Activated CD4-positive, alpha-beta T cell treated with anti-CD3 and anti-CD28 coated beads, Interleukin-2, amount 50 U/mL, for 16 hours (primary cell): ENCODE measurements at regions not wholly inside any gene's neighbourhood (a gene's known extent, or its start where the extent isn't known, plus 50 kb on each side); places are given as distances from the start of the nearest gene placed in this dataset.
A peak's percentile ranks its signal among the peaks of the same experiment; 100 is the strongest.

Source experiments
- DNase-seq: peaks from one replicate; pipeline ENCODE4 v3.0.0-alpha.2; 2020

DNA sequence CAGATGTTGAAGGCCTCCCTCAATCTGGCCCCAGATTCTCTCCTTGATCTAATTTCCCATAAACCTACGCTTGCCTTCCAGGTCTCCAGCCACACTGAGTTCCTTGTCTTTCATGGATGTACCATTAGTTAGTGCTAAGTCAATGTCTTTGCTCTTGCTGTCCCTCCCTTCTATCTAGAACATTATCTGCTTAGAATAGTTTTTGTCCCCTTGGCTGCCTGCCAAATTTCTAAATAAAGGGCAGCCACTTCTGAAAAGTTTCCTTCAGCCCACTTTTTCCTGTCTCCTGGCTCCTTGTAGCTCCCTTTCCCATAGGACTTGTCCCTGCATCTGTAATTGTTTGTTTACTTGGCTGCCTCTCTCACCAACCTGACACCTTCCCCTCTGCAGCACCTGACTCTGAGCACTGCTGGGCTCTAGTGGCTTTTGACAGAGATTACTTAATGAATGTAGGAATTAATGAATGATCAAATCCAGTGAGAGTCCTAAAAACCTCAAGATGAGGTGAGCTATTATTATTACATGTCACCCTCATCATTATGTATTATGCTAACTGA lies 58.3 kb downstream of the CXCL12 start:
- DNase-seq, result no peak

DNA sequence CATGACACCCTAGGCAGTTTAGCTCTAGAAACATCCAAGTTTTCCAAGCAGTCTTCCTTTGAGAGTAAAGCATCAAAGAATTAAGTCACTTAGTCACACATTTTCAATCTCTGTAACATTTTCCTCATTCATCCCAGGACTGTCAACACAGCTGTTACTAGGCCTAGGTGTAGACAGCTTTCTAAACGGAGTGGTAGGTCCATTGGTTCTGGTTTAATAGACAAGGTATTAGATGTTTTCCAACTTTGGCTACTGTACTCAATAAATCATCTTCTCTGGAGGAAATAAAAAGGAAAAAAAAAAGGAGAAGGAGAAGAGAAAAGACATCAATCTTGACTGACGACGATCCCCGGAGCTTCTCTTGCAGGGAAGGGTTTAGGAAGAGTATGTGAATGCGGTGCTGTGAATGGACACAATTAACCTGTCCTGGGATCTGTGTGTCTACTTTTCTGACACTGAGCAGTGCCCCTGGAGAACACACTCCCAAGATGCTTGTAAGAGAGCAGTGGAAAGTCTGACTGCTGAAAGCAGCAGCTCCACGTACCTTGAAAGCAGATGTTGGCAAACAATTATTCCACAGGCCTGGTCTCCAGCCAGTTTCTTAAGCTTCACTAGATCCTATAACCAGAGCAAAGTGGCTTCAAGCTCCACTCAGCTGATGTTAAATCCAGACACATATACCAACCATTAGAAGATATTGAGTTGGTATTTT lies 59.1 kb downstream of the CXCL12 start:
- DNase-seq, result no peak

DNA sequence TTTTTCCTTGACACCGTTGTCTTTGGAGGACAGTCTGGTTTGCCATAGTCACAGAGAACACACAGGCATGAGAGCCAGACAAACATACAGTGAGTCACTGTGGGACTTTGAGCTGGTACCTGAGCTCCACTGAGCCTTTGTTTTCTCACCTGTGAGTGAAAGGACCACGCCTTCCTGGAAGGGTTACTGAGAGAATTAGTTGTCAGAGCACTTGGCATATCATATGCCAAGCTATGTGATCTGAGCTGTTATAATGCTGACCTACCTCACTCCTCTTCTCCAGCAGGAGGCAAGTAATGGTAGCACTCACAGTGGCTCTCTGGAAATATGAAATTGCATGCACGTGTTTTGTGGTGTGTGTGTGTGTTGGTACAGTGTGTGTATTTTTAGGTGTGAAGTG lies 59.7 kb downstream of the CXCL12 start:
- DNase-seq, result no peak

DNA sequence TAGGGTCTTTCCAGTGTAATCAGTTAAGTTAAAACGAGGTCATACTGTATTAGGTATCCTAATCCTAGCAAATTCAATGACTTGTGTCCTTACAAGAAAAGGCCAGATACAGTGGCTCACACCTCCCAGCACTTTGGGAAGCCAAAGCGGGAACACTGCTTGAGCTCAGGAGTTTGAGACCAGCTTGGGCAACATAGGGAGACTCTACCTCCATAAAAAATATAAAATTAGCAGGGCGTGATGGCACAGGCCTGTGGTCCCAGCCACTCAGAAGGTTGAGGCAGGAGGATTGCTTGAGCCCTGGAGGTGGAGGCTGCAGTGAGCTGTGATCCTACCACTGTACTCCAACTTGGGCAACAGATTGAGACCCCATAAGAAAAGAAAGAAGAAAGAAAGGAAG lies 61.1 kb downstream of the CXCL12 start:
- DNase-seq, result no peak

DNA sequence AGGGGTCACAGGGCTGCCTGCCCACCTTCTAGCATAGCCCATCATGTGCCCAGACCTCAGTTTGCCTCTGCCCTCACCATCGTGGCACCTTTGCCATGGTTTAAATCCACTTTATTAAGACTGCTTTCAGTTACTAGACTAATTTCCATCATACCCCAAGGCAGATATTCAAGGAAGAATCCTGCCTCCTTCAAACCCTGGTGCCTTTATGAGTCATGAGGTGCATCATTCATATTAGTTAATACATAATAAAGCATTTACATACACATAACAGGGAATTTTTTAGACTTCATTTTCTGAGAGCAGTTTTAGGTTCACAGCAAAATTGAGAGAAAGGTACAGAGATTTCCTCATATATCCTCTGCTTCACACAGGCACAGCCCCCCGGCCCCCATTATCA lies 62.8 kb downstream of the CXCL12 start:
- DNase-seq, result no peak

DNA sequence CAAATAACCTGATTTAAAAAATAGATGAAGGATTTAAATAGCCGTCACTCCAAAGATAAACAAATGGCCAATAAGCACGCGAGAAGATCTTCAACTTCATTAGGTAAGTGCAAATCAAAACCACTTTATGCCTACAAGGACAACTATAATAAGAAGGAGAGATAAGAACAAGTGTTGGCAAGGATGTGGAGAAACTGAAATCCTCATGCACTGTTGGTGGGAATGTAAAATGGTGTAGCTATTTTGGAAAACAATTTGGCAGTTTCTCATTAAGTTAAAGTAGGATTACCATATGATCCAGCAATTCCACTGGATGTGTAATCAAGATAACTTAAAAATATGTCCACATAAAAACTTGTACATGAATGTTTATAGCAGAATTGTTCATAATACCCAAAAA lies 64.1 kb downstream of the CXCL12 start:
- DNase-seq, result no peak

DNA sequence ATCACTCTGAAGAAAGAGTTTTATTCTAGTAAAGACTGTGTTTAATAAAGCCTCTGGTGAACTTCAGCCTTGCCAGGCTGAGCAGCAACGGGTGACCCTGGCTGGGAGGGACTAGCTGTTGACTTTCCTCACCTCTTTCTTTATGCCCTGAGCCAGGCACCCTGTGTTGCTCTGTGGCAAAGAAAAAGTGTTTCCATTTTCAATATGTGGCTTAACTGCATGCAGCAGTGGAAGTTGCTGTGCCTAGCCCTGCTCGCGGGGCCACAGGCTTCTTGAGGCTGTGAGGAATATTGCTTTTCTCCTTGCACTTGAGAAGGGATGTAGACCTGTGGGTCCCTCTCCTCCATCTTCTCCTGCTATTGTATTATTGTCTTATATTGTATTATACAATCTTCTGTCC lies 67.0 kb downstream of the CXCL12 start:
- no peak for DNase-seq

DNA sequence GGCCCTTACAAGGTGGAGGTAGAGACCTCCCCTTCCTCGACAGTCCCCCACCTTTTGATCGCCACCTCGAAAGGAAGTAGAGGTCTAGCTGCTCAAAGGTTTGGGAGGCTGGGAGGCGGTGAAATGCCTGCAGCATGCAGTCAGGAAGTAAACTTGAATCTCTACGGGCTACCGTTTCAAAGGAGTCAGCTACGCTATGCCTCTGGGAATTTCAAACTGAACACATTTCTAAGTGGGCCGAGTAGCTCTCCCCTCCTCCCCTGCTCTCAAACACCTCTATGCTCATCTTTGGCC lies 68.0 kb downstream of the CXCL12 start:
- no peak for DNase-seq

DNA sequence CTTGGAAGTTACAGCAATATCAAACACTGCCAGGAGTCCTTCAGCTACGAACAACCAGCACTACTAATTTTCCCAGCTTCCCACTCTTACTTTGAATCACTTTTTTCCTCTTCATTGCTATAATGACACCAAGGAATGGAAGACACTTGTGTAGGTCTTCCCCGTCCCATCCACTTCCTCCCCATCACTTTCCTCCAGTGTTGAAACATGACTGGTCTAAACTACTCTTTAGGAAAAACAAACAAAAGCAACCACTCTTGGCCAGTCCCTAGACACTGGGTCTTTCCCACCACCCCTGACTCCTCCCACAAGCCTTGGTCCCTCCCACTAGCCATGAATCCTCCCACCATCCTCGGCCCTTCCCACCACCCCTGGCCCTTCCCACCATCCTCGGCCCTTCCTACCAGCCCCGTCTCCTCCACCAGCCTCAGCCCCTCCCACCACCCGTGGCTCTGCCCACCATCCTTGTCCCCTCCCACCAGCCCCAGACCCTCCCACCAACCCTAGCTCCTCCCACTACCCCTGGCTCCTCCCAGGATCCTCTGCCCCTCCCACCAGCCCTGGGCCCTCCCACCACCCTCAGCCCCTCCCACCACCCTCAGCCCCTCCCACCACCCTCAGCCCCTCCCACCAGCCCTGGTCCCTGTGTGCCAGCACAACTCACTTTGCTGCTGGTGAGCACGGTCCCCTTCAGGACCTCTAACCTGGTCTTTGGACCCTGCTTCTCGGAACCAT lies 68.5 kb downstream of the CXCL12 start:
- DNase-seq, result peak; percentile 30

DNA sequence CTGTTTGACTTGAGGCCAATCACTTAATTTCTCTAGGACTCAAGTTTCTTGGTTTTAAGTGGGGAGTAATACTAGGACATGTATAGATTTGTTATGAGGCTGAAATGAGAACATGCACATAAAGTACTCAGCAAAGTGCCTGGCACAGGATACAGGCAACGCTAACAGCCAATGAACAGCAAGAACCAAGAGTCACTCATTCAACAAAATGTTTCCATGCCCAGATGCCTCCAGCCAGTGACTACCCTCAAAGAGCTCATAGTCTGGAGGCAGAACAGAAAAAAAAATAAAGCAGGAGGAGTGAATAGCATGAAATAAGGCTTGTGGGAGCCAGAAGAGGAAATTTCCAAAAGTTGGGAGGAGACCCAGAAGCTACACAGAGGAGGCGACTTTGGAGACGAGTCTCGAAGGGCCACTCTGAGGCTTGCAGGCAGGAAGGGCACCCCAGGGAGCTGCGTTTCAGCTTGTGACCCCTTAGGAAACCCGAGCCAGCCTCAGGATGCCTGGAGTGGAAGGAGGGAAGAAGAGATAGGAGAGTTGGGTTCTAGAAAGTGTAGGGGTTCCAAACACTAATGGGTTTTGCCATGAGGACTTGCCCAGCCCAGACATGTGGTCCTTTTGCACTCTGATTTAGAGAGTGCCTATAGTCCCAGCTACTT lies 70.0 kb downstream of the CXCL12 start:
- no peak for DNase-seq

DNA sequence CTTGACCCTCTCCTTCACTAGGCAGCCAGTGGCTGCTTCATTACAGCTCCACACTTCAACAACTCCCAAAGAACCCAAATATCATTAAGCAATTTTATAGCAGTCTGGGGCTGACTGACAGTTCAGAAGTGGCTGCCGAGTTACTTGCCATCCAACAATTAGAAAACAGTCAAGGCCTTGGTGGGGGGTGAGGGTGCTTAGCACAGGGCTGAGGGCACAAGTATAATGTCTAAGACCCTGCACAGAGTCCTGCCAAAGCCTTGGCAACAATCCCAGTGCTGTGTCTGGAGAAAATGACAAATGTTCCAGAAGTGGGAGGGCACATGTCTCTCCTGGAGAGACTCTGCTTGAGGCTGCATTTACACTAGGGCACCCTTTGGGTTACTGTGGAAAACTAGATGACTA lies 71.1 kb downstream of the CXCL12 start:
- no peak for DNase-seq

DNA sequence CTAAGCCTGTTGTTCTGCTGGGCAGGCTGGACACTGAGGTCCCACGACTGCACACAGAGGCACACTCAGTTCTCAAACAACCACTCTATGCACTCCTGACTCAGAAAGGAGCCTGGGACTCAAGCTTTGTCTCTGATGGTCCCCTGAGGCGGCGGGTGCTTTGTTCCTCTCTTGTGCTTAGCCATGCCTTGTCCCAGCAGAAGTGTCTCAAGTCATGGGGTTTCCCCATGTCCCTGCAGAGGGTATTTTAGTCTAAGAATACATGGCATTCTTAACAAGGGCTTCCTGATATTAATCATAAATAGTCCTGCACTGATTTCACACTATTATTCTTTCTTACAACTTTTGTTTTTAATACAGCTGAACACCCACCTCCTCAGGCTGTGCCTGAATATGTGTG lies 72.5 kb downstream of the CXCL12 start:
- DNase-seq, result no peak

DNA sequence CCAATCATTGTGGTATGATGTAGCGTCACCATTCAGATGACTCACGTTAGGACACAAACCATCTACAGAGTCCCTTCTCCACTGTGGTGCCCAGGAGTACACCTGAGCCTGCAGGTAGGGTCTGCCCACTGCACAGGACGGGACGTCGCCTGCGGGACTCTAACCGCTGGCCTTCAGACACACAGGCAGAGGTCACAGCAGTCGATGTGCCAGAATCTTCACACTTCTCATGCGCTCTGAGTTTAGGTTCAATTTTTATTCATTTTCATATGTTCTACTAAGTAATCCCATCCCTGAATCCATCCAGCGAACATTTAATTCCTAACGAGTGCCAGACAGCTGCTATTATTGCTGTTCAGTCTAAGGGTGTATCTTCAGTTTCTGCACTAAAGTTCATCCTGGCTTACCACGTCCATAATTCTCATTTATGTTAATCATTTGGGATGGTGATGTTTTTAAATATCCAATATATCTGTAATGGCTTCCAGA lies 73.3 kb downstream of the CXCL12 start:
- DNase-seq, result no peak

DNA sequence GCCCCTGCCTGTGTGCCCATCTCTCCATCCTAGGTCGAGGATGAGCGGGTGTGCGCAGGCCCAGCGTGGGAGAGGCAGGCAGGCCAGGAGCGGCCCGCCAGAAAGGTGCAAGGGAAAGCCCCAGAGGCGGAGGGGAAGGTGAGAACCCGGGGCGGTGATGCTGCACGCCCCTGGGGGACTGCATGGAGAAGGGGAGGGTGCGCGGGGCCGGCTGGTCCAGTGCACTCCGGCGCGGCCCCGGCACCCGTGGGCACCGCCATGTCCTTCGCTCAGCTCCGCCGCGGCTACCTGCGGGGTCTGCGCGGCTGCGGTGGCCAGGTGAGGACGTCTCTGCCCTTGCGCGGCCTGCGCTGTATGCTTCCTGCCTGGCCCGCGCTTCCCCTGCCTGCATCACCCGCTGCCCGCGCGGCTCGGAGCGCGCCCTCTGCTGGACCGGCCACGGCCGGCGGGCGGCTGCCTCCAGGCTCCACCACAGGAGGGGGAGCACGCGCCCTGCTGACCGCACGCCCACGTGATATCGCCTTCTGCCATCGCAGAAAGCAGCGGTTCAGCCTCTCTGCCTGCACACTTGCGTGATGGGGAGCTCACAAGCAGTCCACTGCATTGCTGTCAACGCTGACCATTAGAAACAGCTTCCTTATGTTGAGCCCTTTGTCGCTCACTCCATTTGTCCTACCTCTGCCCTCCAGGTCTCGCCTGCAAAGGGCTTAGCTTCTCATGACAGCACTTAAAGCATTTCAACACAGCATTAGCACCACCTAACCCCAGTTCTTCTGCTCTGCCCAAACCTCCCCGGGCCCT lies 73.9 kb downstream of the CXCL12 start:
- peak; percentile 74 for DNase-seq

DNA sequence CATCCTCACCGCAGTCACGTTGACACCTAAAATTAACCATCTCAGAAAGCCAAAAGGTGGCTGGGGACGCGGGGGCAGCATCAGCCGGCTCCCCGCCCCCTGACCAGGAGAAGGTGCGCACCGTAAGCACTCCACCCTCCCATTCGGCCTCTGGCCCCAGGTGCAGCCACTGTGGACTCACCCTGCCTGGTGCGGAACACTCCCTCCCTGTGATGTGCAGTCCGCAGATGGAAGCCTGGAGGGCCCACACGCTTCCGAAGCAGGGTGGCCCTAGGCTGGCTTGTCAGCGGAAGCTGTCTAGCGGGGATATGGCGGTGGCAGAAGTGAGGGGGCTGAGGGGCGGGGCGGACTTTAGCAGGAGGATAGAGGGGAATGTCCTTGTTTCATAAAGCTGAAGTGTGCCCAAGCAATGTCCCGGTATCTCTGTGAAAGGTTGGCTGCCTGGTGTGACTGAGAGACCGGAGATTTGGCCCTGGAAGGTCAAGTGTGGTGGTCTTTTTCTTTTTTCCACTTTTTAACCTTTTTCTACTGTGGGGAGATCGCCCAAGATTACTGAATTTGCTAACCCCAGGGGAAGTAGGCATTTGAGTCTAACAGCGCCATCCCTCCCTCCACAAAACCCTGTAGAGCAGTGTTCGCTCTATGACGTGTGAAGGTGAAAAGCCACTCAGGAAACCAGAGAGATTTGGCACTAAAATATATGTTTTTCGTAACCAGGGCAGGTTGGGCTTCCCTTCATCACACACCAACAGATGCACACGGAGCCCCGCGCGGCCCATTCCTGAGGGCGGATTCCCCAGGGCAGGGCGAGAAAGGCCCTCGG lies 74.7 kb downstream of the CXCL12 start:
- peak; percentile 23 for DNase-seq

DNA sequence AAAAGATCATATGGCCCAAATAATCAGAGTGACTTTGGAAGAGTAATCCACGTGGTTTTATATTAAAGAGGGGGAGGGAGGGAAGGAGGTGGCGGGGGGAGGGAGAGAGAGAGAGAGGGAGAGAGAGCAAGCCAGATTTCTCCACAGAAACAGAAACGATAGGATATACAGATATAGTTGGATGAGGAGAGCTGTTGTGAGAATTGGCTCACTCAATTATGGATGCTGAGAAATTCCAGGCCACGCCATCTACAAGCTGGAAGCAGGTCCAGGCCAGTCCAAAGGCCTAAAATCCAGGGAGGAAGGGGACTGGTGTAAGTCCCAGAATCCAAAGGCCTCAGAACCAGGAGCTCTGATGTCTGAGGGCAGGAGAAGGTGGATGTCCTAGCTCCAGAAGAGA lies 75.5 kb downstream of the CXCL12 start:
- DNase-seq, result no peak

DNA sequence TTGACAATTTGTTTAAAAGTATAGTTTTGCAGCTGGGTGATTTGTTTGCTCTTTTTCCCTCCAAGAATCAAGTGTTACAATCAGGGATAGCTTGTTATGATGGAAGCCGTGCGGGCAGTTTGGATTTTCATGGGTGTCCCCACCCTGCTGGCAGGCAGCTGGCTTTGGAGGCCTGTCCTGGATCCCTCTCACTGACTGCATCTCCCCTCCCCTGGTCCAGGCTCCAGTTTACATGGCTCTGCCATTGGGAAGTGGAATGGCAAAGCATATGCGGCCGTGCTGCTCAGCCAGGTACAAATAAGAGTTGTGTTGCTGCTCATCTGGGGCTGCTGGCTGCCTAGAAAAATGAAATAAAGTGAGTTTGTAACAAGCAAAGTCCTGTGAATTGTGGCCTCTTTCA lies 76.0 kb downstream of the CXCL12 start:
- no peak for DNase-seq

DNA sequence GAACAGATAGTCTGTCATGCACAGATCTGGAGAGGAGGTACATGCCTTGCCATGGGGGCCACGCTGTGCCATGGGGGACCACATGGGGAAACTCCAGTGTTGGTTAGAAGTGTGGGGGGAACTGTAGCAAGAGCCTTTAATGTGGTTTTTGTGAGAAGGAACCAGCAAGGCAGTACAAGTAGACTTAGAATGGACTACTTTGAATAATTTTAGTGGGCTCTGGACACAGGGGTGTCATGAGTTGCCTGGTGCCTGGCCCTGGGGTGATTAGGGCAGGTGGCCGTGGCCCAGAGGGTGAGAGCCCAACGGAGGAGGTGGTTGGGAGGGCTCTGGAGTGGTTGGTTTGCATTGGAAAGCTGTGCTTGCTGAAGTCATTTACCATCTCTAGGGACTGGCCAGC lies 77.2 kb downstream of the CXCL12 start:
- no peak for DNase-seq

DNA sequence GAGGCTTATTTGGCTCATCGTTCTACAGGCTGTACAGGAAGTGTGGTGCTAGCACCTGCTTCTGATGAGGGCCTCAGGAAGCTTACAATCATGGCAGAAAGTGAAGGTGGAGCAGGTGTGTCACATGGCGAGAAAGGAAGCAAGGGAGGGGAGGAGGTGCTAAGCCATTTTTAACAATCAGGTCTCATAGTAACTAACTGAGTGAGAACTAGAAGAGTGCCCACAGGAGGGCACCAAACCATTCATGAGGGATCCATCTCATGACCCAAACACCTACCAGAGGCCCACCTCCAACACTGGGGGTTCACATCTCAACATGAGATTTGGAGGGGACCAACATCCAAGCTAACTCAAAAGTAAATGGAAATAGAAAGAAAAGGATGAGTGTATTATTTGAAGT lies 78.1 kb downstream of the CXCL12 start:
- no peak for DNase-seq

DNA sequence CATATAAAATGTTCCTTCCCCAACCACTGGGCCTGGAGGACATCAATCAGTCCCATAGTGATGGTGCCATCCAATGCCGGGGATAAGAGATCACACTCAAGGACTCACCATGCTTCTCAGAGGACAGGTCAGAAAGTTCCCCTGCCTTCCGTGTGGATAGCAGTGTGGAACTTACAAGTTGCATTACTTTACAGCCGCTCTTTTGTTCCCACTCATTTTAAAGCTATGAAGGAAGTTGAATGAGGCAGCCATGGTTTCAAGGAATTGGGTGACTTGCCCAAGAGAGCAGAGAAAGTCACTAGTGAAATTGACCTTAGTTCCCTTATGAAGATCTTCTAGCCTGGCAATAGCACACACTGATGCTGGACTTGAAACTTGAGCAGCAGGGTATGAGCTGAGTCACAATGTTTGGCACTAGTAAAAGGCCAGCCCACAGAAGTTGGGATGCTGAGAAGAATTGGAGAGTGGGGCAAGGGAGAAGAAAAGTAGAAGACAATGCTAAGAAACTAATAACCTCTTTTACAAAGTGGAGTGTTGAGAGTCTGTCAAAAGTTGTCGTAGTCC lies 78.7 kb downstream of the CXCL12 start:
- DNase-seq, result no peak

DNA sequence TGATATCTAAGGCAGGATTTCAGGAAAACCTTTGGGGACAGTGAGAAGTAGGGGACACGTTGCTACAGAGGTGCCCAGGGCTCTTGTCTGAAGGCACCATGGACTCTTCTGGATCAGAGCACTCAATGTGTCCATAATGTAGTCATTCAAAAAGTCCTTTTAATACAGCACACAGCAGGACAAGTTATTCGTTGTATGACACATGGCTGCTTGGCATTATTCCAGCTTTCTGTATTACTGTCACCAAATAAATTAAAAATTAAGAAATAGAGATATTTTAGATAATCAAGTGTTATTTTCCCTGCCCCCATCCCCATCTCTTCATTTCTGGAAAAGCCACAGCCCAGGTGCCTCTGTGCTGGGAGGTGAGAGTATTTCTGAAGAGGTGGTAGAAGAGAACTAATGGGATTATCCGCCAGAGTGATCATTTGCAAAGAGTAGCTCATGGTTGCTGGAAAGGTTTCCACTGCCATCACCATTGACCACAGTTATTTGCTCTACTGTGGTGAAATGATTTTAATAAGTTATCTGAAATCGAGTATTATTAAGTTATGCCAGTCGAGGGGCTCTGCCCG lies 83.0 kb downstream of the CXCL12 start:
- no peak for DNase-seq
